Right renal cortex interstitium (tissue), 3 donors: ENCODE measurements at regions not wholly inside any gene's neighbourhood (a gene's known extent, or its start where the extent isn't known, plus 50 kb on each side); places are given as distances from the start of the nearest gene placed in this dataset.

Source experiments
- DNase-seq, 3 donors: peaks; one replicate each; pipeline ENCODE4 v3.0.0-alpha.2; 2013; ENCODE audit warnings: low read depth in 3 of 3, low spot score in 2 of 3

DNA sequence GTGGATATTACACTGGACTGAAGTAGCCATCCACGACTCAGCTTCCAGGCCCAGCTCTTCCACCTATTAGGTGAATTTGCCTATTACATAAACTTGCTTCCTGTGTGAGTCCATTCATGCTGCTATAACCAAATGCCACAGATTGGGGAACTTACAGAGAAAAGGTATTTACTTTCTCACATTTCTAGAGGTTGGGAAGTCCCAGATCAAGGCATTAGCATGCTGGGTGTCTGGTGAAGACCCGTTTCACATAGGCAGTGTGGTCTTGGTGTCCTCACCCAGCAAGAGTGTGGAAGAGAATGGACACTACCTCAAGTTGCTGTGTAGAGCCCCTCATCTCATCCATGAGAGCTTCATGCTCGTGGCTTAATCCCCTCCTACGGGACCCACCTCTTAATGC, 282.6 kb downstream of the IRX1 start:
- no peak for DNase-seq

DNA sequence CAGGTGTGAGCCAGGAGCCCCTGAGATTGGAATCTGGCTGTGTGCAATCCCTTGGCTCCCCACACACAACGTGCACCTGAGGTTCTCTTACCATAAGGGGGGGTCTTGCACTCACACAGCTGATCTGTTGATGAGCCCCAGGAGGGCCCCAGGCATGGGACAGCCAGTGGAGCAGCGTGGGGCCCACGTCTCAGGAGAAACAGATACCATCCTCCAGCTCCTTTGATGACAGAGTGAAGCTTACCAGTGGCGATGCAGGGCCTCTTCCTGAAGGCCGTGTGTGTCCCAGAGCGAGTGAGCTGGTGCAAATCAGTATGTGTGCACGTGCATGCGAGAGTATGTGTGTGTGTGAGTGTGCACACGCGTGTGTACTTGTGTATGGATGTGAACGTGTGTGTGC, 287.4 kb downstream of the IRX1 start:
- DNase-seq = no peak

DNA sequence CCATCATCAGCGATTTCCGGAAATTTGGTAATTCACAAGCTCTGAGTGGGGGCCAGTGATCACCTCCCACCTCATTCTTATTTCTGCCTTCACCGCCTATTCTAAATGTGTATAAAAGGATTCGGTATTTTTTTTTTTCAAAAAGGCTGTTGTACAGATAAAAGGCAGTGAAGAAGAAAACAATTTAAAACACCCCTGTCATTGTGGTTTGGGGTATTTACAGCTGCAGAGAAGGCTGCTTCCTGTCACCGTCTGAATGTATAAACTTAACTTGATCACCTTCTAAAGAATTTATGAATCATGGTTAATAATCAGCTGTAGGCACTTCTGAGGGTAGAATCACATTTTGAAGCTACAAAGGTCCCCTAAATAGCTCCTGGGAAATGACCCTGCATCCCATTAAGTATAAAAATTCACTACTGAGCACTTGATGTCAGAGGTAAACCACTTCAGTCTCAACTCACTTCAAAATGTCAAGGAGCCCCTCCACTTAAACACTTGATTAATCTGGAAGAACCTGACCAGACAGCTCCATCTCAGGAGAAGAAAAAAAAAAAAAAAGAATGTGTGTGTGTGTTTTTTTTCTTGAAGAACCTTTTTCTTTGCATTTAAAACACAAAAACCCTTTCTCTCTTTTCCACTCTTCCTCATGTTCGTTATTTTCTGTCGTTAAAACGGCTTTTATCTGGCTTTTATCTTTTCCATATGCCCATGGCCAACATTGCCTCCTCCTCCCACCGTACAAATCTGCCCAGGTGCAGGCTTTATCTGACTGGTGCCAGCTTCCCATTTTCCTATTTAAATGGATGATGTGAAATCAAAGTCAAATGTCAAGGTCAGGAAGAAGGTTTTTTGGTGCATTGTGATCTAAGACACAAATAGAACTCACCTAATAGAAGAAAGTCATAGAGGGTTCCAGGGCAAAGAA, 291.2 kb downstream of the IRX1 start:
- no peak for DNase-seq

DNA sequence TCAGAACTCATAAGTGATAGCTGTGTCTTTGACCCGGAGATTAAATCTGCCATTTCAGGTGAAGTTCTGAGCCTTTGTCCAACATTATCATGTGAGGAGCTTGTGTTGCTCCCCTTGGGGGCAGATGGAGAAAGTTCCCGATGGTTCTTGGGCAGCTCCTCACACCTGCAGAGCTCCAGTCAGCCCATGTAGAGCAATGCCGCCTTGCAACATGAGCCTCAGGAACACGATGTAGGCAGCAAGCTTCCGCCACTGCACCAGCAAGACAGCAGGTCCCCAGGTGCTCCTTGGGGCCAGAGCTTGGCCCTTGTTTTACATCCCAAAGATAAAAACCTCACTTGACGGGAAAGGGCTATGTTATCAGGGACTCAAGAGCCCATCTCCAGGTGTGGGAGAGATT, 292.7 kb downstream of the IRX1 start:
- no peak for DNase-seq

DNA sequence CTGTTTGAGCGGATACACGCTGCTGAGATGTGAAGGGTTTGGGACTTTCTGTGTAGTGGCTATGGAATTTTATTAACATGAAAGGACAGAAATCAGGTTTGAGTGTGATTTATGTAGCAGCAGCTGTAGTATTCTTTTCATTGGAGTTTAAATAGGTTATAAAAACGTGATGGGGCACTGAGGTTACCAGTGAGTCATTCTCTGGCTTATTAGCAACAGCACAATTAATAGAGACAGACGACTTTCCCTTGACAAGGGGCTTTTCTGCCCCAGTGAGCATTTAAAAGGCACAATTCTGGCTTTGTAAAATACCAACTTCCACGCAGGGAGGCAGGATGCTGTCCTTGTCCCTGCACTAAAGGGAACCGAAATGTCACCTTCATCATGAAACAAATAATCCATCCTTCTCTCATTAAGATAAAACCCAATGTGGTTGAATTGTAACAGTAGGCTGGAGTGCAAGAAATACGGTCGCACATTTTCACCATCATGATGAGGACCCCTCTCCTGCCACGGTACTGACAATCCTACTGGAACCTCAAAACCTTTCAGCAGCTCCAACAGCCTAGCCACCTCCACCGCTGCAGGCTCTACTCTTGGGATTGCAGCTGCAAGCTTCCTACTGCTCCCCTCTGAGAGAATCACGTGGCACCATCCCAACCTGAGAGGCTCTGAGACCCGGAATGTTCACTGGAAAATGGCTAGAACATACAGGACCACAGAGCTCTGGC, 293.9 kb downstream of the IRX1 start:
- no peak for DNase-seq

DNA sequence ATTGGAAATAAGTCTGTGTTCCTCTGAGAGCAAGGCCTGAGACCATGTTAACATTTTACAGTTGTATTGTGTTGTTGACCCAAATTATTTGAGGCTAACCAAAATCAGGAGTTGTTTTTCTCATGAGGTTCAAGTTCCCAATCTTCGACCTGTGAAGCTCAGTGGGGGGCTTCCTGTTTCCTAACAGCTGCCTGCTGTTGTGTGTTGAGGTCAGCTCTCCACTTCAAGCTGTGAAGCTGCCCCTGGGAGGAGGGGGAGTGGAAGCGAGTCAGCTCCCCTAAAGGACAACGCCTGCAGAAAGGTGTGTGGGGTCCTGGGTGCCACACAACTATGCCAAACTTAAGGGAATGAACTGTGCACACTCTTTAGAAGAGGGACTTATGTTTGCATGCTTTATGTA, 295.5 kb downstream of the IRX1 start:
- no peak for DNase-seq

DNA sequence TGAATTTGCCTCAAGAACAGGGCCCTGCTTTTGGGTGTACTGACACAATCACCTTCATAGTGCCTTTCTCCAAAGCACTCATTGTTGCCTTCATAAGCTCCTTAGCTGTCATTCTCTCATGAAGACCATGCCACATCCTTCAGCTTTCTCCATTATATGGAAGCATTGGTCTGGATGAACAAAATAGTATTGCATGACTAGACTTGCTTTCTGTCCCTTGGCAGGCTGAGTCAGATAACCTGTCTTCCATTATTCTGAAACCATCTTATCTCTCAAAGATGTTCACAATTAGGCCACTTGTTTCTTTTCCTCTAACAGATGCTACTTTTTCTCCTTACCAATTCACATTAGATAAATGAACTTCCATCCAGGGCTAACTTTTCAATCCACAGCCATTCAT, 297.9 kb downstream of the IRX1 start:
- no peak for DNase-seq

DNA sequence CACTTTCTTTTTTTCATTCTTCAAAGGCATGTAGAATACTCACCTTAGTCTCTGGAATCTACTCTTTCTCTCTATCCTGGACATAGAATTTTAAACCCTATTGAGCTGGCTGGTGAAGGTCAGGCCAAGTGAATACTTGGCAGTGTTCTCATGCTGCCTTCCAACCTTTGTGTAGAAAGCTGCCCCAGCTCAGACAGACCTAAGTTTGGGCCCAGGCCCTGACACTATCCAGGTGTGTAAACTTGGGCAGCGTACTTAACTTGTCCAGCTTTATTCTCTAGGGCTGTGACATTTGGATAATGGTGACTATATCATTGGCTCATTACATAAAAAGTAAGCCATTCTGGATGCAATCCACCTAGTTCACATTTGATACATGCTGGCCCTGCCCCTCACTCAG, 298.3 kb downstream of the IRX1 start:
- no peak for DNase-seq

DNA sequence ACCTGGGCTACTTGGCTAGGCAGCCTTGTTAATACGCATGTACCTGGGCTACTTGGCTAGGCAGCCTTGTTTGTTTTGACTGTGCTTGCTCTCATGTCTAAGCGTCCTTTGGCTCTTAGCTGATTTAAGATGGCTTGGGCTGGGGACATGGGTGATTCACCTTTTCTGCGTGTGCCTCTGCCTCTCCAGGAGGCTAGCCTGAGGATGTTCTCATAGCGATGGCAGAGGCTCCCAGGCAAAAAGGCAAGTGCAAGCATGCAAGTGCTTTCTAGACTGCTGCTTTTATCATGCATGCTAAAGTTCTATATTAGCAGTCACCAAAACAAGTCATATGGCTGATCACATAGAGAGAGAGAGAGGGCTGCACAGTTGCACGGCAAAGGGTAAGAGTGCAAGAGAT, 300.5 kb downstream of the IRX1 start:
- DNase-seq = no peak

DNA sequence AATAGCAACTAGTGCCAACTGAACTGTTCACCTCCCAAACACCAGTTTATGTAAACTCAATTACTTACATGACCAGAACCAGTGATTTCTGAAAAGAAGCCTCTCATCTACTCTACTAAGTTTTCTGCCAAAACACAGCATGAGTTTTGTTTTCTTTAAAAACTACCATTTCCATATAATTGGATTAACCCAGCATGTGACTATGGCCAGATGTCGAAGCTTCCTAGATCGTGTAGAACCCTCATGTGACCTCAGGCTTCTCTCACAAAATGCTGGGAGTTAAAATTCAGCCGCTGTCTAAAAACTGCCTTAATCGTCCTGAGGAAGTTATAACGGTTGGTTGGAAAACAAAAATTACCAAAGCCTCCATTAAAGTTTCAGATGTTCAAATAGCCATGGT, 303.5 kb downstream of the IRX1 start:
- DNase-seq = no peak

DNA sequence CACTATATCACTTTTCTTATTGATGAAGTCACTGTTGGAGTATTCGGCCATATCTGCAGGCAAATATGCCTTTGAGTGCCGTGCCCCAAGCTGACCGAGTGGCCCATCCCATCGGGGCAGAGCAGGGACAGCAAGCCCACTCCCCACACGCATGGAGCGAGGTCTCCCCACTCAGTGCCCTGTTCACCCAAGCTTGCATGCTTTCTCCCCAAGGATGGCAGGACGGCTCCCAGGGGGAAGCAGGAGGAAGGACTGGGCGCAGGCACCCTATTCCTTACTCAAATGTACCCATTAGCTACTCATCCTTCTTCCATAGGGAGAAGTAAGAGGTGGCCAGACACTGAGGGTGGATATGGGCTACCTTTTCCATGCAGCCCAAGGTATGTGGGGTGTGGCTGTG, 309.0 kb downstream of the IRX1 start:
- no peak for DNase-seq

DNA sequence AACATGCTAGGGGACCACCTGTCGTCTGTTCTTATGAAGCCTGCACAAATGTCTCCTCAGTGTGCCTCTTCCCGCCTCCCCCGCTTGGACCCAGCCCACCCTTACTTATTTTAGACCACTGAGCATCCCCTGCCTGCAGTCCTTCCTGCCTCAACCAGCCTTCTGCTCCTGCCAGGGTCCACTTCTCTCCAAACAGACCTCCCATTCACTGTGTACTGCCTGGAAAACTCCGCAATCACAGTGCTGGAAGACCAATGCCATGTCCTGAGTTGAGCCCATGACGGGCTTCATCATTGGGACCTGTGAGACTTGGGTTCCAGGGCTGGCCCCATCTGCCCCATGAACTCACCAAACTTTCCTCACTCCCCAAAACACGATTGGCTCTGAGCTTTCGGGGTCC, 309.4 kb downstream of the IRX1 start:
- DNase-seq = no peak

DNA sequence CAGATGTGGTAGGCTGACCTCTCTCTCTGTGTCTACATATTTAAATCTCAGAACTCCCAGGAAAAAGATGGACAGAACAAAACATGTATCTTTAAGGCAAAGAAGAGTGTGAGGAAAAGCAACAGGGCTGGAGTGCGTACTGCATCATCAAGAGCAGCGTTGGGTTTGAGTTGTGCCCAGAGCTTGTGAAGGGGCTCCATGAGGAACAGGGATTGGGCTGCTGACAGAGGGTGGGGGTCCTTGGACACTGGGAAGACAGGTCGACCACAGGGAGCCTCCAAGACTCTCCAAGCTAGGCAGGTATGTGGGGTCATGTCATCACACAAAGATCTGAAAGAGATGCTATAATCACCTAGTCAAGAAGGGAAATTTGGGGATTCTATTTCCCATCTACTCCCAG, 309.9 kb downstream of the IRX1 start:
- DNase-seq = no peak

DNA sequence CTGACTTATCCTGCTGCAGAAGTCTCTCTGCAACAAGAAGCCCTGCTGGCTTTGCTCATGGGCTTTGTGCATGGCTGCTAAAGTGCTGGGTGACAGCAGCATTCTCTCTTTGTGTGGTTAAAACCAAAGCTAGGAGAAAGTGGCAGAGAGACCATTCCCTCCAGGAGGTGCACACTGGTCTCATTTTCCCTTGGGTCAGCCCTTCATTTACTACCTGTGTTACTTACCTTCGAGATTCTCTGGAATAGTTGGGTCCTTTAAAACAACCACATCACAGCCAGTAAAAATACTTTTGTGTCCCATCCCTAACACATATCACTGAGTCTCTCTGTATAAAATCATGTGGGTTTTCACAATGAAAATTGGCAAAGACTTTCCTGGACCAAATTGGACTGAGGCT, 315.5 kb downstream of the IRX1 start:
- DNase-seq = no peak

DNA sequence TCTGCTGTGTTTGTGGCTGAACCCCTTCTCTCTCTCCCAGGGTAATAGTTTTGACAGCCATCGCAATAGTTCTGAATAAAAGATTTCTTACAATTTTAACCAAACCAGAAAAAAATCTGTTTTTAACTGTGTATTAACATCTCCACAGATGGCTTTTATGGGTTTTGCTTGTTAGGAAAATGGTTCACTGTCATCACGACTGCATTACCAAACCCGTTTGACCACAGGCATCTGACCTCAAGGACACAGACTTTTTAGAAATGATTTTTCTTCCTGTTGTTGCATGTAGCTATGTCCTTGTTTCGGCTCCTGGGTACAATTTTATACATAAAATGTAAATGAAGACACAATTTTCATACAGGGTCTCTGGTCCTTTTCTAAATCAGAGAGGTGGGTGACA, 316.1 kb downstream of the IRX1 start:
- no peak for DNase-seq

DNA sequence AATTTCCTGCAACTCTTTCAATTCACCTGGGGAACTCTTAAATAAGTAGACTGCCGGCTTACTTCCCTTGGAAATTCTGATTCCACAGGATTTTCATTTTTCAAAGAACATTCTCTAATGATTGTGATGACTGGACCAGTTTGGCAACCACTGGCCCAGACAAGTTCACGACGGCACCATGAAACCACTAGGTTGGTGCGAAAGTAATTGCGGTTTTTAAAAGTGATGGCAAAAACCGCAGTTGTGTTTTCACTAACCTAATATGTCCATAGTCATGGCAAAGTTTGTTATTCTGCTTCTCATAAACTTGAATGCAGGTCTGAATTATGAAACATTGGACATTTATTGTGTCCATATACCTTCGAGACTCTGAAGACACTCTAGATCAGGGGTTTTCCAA, 317.2 kb downstream of the IRX1 start:
- DNase-seq = no peak

DNA sequence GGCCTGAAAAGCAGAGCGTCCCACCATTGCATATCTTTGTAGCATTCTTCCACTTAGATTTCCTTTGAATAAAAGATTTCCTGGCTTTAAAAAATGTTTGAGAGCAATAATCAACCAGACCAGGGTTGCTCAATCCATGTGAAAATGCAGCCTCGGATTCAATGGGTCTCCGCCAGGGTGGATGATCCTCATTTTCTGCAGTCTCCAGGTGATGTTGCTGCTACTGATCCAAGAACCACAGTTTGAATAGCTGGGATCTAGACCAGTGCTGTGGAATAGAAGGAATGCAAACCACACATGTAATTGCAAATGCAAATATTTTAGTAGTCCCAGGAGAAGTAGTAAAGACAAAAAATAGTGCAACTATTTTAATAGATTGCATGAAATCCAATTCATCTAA, 317.6 kb downstream of the IRX1 start:
- DNase-seq = no peak

DNA sequence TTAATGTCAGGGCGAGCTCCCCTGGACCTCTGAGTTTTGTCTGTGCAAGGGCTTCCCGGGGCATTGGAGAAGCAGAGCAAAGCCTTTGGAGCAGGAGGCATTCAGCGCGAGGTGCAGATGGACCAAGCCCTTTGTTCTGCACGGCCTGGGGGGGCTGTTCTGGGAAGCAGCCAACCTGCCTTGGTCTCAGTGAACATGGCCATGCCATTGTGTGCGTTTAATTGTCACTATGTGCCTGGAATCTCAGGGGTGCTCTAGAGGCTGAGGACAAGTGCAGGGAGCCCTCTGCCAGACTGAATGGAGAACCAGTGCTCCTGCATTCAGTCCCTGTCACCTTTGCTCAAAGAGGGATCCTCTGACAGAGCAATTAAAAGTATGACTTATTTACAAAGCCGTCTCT, 329.4 kb downstream of the IRX1 start:
- no peak for DNase-seq

DNA sequence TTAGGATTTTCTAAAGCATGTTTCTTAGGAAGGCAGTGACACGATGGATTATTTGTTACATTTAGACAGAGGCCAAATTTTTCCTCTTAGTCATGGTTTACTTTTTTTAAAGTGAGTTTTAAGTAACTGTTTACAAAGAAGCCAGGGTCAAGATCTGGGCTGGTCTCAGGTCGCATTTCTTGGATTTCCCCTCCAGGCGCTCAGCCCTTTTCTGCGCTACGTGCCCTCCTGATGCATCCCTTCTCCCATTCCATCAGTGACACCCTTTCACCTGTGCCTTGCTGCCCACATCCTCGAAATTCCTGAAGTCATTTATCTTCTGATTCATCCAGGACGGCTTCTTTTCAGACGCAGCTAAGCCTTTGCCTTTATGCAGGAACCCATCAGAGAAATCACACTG, 330.3 kb downstream of the IRX1 start:
- no peak for DNase-seq

DNA sequence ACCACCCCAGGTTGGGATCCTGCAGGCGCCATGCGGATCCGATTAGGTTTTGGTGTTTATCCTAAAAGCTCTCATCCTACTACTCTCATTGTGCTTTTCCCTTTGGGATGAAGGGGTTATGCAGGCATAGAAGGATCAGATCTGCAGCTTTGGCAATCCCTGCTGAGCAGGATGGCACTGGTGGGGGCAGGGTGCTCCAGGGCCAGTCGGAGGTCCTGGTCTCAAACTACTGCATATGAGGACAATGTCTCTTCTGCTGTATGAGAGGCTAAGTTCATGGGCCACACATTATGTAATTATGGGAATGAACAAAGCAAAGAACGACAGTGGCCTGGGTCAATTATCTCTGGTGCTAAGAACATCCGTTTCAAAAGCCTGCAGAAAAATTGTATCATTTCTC, 334.2 kb downstream of the IRX1 start:
- no peak for DNase-seq

DNA sequence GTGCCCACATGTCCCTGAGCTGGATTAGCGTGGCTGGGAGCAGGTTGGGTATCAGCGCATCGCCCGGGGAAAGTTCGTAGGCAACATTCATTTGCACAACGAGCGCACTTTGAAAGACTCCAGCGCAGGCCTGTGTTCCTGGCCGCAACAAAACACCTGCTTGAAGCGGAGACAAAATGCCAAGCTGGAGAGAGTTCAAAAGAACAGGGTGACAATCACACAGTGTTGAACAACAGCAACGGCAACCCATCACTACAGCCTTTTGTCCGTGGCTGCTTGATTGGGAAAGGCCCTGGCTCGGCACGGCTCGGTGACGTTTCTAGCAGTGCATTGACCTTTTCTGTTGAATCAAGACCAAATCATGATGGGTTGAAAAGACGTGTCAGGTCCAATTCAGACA, 336.3 kb downstream of the IRX1 start:
- DNase-seq = no peak

DNA sequence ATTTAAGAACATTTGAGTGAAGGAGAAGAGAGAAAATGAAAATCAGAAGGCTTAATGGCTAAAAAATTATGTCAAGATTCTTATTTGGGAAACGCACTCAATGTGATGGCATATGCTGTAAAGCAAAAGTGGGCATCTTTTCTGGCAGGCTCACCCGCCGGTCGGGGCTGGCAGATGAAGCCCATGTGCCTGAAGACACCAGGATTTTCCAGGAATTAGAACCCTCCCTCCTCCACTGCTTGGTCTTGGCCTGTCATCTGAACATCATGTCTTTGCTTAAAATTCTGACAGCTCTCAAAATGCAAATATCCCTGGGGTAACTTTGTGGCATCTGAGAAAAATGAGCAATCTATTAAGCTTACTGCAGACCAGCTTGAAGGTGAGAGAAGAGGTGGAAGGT, 337.9 kb downstream of the IRX1 start:
- DNase-seq = no peak
